ENCODE measurements at regions not wholly inside any gene's neighbourhood (a gene's known extent, or its start where the extent isn't known, plus 50 kb on each side); places are given as distances from the start of the nearest gene placed in this dataset.

DNA sequence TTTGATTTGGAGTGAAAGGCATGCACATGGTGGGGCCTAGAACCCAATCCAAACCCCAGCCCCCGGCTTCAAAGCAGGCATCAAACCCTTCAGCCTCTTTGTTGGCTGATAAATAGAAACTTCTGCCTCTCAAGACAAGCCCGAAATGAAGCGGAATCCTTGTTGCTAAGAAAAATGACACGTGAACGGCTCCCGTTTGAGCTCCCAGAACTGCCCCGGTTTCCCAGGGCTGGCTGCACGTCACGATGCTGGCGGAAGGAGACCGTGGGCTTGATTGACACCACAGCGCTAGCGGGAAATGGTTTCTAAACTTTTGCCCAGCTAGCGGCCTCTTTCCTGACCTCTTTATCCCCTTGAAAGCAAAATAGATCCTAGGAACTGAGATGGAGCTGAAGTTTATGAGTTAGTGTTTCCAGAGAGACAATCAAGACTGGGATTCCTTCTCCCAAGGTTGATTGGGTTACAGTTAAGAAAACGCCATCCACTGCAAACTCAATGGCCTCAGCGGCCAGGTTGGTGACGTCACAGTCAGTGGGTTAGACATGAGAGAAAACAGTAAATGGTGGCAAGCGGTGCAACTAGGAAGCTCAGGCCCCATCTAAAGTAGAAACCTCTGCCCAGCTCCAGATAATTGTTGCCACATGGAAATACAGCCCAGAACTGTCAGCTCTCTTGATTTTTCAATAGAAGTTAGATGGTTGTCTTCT lies 117.0 kb downstream of the ANKRD60 start:
- no peak for DNase-seq (ENCODE audit: low spot score)

DNA sequence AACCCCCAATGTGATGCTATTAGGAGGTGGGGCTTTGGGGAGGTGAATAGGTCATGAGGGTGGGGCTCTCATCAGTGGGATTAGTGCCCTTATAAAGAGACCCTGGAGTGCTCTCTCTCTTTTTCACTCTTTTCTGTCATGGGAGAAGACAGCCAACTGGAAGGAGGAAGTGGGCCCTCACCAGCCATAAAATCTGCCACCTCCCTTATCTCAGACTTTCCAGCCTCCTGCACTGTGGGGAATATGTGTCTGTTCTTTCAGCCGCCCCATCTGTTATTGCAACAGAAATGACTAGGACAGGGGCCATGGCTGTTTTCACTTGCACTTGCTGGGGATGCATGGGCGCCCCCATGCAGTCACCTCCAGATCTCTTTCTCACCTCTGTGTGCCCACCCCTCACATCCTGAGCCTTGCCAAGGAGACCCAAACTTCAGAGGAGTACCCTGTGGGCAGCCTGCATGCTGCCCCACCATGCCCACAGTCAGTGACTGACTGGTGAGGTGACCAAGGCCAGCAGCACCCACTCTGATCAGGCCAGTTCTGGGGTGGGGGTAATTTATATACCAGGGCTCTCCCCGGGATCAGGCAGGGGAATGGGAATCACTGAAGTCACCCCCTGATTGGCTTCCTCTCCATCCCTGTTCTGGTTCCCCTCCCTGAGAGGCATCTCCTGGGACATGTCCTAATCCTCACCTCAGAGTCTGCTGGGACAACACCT lies 118.4 kb downstream of the ANKRD60 start:
- no peak for DNase-seq (ENCODE audit: low spot score)

DNA sequence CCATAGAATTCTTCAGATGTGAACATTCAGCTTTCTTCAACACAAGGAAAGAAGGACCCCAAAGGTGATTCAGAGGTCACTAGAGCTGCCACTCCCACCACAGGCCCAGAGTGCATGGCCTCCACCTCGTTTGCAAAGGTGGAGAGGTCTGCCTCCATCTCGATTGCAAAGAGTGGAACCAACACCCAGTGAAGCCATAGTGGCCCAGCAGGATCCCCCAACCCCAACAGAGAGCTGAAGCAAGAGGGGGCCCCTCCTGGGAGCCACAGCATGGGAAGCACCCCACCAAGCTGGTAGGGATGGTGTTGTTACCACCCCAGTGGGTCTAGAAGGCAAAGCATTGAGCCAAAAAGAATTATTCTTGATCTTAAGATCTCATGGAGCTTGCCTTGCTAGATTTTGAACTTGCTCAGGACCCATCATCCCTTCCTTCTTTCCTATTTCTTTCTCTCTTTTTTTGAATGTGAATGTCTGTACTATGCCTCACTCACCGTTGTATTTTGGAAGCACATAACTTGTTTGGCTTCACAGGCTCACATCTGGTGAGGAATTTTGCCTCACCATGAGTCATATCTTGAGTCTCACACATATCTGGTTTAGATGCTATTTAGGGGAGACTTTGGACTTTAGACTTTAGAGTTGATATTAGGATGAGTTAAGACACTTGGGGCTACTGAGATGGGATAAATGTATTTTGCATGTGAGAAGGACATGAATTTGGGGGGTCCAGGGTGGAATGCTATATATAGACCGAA lies 119.2 kb downstream of the ANKRD60 start:
- no peak for DNase-seq (ENCODE audit: low spot score)

DNA sequence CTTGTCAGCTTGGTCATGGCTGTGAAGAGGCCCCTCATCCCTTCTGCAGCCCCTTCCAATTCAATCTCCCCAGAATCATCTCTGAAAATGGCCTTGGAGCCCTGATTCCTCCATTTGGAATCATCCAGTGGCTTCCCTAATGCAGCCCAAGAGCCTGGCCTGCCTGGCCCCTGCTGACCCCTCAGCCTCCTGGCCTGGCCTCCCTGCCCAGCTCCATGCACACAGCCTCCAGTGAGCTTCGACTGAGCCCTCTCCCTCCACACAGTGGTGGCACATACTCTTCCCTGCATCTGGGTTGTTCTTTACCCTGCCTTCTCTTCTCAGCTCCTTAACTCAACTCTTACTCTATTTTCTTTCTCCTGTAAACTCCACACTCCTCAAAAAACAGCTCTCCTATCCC lies 120.9 kb downstream of the ANKRD60 start:
- no peak for DNase-seq (ENCODE audit: low spot score)

DNA sequence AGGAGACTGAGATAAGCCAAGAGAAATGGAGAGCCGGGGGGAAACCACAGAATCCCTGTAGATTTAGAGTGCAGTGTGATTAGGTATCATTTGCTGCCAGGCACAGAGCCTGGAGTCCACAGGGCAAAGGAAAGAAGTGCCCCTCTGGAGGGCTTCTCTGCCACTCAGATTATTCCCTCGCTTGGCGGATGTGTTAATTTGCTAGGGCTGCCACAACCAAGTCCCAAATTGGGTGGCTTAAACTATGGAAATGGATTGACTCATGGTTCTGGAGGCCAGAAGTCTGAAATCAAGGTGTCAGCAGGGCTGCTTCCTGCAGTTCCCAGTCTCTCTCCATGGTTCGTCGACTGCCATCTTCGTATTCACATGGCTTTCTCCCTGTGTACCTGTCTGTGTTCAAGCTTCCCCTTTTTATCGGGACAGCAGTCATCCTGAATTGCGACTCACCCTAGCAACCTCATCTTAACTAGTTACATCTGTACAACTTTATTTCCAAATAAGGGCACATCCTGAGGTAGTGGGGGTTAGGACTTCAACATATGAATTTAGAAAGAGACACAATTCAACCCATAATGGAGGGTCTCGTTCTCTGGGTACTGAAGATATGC lies 122.2 kb downstream of the ANKRD60 start:
- no peak for DNase-seq (ENCODE audit: low spot score)

DNA sequence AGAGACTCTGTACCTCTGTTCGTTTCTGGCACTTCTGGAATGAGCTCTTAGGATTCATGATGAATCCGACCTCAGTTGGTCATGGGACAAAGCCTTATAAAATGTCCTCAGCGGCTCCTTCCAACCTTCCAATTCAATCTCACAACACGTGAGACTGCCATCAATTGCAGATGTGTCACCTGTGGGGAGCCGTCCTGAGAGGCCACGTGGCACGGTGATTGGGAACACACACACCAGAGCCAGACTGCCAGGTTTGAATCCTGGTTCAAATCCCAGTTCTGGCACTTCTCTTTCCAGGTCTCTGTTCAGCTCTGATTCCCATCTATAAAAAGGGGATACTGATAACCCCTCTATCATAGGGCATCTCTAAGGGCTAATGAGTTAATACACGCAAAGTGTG lies 124.5 kb downstream of the ANKRD60 start:
- DNase-seq (ENCODE audit: low spot score): no peak

DNA sequence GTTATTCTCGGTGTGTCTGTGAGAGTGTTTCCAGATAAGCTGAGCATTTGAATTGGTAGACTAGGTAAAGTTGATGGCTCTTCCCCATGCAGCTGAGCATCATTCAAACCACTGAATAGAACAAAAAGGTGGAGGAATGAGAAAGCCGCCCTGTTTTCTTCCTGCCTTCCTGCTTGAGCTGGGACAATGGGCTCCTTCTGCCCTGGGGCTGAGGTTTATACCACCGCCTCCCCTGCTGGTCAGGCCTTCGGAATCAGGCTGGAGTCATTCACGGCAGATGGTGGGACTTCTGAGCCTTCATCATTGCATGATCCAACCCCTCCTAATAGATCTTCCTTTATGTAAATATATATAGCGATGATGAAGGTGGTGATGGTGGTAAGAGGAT lies 124.9 kb downstream of the ANKRD60 start:
- no peak for DNase-seq (ENCODE audit: low spot score)

DNA sequence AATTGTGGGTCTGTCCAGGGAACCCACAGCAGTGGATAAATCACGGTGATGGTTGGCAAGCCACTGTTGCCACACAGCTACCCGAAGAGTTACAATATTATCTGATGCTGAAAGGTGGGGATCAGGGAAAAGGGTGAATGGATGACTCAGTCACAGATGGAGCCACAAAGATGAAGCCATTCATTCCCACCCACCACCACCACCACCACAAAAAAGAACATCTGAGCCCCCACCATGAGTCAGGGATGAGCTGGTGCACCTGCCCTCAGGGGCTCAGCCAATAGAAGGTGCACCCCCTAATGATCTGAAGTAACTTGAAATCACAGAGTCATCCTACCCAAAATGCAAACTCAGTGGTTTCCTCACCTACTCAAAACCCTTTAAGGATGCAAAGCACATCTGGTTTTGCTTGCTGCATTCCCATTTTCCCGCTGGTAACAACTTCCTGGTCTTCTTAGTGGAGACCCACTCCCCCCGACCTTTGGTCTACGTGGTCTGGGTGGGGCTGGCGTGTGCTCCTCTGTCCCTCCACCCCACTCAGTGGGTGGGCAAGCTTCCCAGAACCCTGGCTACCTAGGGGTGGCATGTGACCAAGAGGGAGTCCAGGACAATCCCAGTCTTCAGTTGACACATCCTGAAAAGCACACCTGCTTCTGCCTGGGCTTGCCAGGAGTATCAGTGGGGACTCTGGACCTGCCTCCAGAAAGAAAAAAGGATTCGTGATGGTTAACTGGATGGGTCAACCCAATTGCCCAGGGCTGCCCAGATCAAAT lies 125.5 kb downstream of the ANKRD60 start:
- DNase-seq (ENCODE audit: low spot score): no peak

DNA sequence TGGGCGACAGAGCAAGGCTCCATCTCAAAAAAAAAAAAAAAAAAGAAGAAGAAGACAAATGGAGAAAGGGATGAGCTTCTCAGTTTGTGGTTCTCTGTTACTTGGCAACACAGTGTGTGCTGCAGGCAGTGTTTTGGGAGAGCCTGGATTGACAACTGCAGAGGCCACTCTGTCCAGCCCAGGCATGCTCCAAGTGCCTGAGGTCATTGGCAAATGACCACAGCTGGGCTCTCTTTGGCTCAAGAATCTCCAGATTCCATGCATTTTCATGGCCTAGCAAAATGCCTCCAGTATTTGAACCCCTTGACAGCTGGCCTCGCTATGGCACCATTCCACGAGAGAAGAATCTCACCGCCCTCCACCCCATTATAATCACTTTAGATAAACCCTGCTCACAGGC lies 126.2 kb downstream of the ANKRD60 start:
- DNase-seq (ENCODE audit: low spot score): no peak

DNA sequence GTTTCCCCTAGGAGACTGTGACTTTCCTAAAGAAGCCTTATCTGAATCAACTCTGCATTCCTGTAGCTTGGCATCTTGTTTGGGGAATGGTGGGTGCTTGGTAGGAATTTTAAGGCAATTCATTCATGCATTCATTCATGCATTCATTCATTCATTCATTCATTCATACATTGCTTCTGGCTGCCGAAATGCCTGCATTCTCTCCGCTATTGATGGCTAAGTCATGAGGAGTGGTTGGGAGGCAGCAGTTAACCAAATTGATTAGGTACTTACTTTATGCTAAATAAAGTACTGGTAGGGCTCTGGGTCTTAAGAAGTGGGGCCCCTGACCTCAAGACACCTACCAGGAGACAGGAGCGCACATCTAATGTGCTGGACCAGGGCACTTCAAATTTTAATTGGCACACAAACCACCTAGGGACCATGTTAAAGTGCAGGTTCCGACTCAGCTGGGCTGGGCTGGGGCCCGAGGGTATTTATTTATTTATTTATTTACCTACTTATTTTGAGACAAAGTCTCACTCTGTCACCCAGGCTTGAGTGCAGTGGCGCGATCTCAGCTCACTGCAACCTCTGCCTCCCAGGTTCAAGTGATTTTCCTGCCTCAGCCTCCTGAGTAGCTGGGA lies 127.6 kb downstream of the ANKRD60 start:
- DNase-seq (ENCODE audit: low spot score): no peak

DNA sequence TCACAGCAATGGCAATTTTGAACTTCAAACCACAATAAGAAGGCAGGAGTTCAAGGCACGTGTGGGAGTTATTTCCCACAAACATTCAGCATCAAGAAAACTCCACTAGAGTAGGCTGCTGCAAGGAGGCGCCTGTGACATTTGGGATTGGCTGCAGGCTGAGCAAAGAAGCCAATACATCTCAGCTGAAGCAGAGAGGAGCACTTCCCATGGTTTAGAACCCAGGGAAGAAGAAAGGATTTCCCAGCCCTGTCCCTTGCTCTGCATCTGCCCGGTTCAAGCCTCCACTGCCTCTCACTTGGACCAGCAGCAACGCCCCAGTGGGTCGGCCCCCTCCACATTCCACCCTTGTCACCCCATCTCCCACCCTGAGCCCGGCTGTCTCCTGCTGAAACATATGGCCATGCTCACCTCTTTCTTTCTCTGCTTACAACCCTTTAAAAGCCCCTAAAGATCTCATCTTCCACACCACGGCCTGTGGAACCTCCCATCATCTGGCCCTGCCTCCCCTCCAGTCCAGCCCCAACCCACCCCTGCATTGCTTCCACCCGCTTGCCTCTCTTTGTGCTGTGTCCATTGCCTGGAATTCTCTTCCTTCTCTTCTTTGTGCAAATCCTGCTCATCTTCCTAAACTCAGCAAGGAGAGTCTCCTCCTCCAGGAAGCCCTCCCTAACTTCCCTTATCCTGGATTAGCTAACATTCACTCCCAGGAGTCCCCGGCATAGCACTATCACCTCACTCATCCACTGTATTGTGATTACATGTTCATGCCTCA lies 128.3 kb downstream of the ANKRD60 start:
- no peak for DNase-seq (ENCODE audit: low spot score)

DNA sequence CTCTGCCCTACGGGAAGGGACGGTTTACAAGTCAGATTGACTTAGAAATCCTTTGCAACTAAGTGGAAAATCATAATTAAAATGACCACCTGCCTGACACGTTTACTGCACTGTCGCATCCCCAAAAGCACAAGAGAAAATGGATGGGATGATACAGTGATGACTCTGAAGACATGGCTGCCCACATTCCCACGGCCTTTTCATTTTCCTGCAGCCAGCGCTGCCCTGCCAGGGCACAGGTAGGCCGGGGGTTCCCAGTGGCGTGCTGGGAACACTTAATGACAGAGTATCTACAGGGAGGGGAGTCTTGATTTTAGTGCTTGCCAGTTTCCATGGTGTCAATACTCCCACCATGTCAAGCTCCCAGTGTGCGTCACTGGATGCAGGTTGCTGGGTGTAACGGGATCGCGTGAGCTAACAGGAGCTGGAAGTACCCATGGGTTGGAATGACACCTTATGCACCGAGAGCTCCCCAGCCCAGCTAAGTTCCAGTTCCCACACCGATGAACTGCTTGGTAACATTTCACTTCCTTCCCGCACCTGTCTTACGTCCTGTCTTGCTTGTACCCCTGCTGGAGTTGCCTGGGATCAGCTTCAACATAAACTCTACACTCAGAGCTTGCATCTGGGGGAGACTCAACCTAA lies 129.0 kb downstream of the ANKRD60 start:
- DNase-seq (ENCODE audit: low spot score): no peak

DNA sequence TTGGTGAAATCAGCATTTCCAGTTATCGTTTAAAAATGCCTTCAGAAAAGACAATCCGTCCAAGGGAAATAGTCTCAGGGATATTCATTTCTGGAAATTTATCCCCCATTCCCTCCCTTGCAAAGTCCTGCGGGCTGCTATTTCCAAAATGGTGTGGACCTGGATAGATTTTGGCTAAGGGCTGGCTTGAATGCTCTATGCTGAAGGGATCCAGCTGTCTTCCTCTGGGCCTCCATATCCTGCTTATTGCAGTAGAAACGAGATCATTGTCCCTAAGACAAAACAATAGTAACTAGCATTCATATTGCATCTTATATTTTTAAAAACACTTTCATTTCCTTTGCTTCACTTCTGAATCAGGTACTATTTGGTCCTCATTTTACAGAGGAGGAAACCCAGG lies 129.9 kb downstream of the ANKRD60 start:
- no peak for DNase-seq (ENCODE audit: low spot score)

DNA sequence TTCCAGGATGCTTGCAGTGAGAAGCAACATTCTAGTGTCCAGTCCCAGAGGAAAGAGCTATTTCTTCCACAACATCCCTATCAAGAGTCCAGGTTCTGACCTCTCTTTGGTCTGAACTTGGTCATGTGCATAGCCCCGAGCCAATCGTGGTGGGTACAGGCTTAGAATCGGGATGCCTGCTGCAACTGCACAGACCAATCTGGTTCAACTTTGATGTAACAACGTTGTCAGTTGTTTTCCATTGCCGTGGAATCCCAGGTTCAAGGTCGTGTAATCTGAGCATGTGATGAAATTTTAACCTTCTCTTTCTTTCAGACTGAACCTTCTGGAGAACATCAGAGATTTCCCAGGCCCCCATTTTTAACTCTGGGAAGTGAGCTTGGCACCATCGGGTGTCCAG lies 130.5 kb downstream of the ANKRD60 start:
- DNase-seq (ENCODE audit: low spot score): peak; percentile 12

DNA sequence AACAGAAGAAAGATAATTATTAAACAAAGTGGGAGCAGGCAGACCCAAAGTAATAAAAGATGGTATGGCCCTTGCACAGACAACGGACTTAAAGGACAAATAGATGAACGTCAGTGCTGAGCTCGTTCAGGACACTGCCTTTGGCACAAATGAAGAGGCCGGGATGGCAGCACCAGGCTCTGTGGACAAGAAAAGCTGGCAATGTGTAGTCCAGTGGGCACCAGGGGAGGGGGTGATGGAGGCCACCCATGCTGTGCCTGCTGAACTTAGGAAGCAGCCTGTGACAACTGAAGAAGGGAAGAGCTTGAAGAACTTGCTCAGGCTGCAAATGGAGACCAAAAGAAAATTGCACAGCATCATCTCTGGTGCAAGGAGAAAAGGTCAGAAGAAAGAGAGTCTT lies 131.0 kb downstream of the ANKRD60 start:
- peak; percentile 59 for DNase-seq (ENCODE audit: low spot score)

DNA sequence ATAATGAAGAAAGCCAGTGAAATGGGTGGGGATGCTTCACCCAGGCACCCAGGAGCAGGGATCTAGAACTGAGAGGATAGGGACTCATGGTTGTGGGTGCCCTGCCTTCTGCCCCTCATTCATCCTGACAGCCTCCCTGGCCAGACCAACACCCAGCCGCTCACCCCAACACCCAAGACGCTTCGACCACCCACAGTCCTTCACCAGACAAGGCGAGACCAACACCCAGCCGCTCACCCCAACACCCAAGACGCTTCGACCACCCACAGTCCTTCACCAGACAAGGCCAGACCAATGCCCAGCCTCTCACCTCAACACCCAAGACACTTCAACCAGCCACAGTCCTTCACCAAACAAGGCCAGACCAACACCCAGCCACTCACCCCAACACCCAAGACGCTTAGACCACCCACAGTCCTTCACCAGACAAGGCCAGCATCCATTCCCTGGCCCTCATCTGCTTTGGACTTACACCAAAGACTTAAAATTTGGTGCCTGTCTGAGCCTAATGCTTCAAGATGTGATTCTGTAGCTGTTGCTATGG lies 131.5 kb downstream of the ANKRD60 start:
- DNase-seq (ENCODE audit: low spot score): peak; percentile 26

DNA sequence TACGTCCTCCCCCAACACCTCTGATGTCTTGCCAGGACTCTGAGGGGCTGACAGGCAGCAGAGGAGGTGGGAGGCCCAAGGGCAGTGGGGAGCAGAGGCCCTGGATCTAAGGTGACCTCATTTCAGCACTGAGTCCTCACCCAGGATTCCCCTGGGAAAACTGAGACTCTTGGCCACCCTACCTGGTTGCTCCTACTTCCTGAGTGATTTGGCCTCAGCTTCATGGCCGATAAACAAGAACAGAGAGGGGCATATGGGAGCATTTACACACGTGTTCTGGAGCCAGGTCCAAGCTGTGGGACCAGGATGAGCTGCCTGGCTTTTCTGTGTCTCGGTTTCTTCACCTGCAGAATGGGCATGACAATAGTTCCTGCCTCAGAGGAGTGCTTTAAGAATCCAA lies 133.8 kb downstream of the ANKRD60 start:
- DNase-seq (ENCODE audit: low spot score): peak; percentile 15

DNA sequence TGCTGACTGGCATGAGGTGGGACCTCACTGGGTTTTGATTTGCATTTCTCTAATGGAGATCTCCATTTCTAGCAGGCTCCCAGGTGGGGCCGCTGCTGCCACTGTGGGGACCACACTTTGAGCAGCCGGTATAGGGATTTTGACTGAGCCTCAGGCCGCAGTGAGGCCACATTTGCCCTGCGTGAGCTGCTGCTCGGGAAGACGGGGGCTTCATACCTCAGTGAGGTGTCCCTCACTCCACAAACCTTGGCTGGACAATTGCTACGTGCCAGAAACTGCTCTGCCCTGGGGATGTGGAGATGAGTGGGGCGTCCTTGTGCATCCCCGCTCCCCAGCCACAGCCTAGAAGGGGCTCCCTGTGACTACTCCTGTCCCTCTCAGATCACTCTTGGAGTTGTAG lies 134.3 kb downstream of the ANKRD60 start:
- peak; percentile 31 for DNase-seq (ENCODE audit: low spot score)

DNA sequence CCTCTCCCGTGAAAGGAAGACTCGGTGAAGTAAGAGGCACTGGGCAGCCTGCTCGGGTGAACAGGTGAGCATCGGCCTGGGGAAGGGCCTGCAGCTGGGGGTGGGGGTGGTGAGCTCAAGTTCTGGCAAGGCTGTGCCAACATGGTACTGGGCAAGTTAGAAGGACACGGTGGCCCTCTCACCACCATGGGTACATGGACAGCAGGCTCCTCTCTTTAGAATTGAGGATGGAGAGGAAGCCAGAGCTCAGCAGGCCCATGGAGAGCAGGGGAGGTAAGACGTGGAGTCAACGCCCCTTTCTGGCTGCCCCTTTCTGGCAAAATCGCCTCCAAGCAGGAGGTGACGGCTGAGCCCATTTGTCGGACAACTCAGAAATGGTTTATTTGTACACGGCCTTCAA lies 135.6 kb downstream of the ANKRD60 start:
- DNase-seq (ENCODE audit: low spot score): peak; percentile 46

DNA sequence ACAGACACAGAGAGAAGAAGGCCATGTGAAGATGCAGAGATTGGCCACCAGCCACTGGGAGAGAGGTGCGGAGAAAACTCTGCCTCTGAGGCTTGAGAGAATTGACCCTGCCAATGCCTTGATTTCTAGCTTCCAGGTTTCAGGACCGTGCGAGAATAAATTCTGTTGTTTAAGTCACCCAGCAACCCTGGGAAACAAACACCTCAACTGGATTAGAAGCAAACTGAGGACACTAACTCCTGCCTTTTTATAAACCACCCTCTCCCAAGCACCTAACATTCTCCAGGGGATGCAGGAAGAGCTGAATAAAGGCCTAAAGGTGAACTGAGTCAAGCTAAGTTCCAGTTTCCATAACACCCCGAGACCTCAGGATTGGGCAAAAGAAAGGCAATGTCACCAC lies 136.1 kb downstream of the ANKRD60 start:
- DNase-seq (ENCODE audit: low spot score): no peak

Measured in left forelimb (tissue), 1 donor.